IgD-negative memory B cell (primary cell): ENCODE measurements at regions not wholly inside any gene's neighbourhood (a gene's known extent, or its start where the extent isn't known, plus 50 kb on each side); places are given as distances from the start of the nearest gene placed in this dataset.

ENCODE experiments used
- H3K27ac Mint-ChIP-seq, 3 donors: one replicate each; pipeline ENCODE4 v1.8.0; 2020 to 2022; ENCODE audit warnings: mild to moderate bottlenecking in 3 of 3, mixed read lengths in 3 of 3, moderate library complexity in 1 of 3
- H3K27me3 Mint-ChIP-seq: one replicate; pipeline ENCODE4 v1.8.0; 2021; ENCODE audit warnings: mixed read lengths
- H3K36me3 Mint-ChIP-seq: one replicate; pipeline ENCODE4 v1.8.0; 2020; ENCODE audit warnings: mild to moderate bottlenecking, mixed read lengths
- H3K4me1 Mint-ChIP-seq, 3 donors: one replicate each; pipeline ENCODE4 v1.8.0; 2020 to 2022; ENCODE audit warnings: mixed read lengths in 3 of 3, mild to moderate bottlenecking in 1 of 3
- H3K4me3 Mint-ChIP-seq, 4 donors: one replicate each; pipeline ENCODE4 v1.8.0; 2020 to 2022; ENCODE audit warnings: mild to moderate bottlenecking in 4 of 4, mixed read lengths in 4 of 4, moderate library complexity in 3 of 4
- H3K9me3 Mint-ChIP-seq, 3 donors: one replicate each; pipeline ENCODE4 v1.8.0; 2020 to 2021; ENCODE audit warnings: mixed read lengths in 3 of 3, mild to moderate bottlenecking in 1 of 3

DNA sequence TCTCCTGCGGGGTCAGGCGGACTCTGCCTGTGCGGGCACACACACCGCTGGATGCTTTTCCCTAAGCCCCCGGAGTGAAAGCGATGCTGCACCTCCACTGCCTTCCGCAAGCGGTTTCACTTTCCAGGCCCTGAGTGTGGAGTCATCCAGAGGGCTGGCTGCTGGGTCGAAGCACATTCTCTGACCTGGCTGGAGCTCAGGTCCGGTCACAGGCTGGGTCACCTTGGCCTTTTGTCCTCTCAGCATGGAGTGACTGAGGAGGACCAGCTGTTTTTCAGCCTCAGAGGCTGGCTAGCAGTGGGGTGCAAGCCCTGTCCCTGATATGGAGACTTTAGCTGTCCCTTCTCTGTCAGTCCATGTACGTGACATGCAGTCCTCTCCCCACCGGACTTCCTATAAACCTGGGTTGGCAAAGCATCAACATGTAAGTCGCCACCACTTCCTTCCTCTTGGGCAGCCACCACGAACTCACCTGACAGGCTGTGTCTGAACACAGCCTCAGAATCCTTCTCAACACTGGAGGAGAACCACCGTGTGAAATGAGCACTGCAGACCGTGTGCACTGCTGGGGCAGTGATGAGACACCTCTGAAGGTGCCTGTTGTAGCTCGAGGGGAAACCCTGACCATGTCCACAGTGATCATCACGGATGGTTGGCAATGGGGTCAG lies 51.3 kb downstream of the GADD45G start:
- H3K9me3 Mint-ChIP-seq: no peaks in the 10 kb centered on the region
- H3K27ac Mint-ChIP-seq: no peak overlapping the region
- no peak overlapping the region for H3K4me3 Mint-ChIP-seq
- H3K4me1 Mint-ChIP-seq: peaks cover 14 to 18% (median 16%) of the 10 kb centered on the region in 3 donors
- H3K36me3 Mint-ChIP-seq: peaks cover 4% of the 10 kb centered on the region
- H3K27me3 Mint-ChIP-seq: peaks cover 21% of the 10 kb centered on the region

- peaks cover 4% of the 10 kb centered on the region for H3K36me3 Mint-ChIP-seq
- no peak overlapping the region for H3K27ac Mint-ChIP-seq
- no peak overlapping the region for H3K4me3 Mint-ChIP-seq
- H3K9me3 Mint-ChIP-seq: no peaks in the 10 kb centered on the region
- H3K4me1 Mint-ChIP-seq: peaks cover 13 to 17% (median 14%) of the 10 kb centered on the region in 3 donors
- H3K27me3 Mint-ChIP-seq: peaks cover 23% of the 10 kb centered on the region
Measured at GRCh38 chr9:89657295-89657694, 52.5 kb downstream of the GADD45G start.

GRCh38 chr9:89657765-89658164 lies 53.0 kb downstream of the GADD45G start:
- Mint-ChIP-seq H3K27me3 (peaks cover 23% of the 10 kb centered on the region), H3K4me3 (peak overlapping the region in 1 of 4 donors; percentile 63), H3K4me1 (peaks cover 13 to 17% (median 14%) of the 10 kb centered on the region in 3 donors), H3K27ac (no peak overlapping the region), H3K9me3 (no peaks in the 10 kb centered on the region), H3K36me3 (peaks cover 4% of the 10 kb centered on the region)

GRCh38 chr9:89658401-89658800 lies 53.6 kb downstream of the GADD45G start:
- H3K4me3 Mint-ChIP-seq: no peak overlapping the region
- H3K27me3 Mint-ChIP-seq: peaks cover 26% of the 10 kb centered on the region
- peaks cover 4% of the 10 kb centered on the region for H3K36me3 Mint-ChIP-seq
- no peaks in the 10 kb centered on the region for H3K9me3 Mint-ChIP-seq
- H3K27ac Mint-ChIP-seq: no peak overlapping the region
- H3K4me1 Mint-ChIP-seq: peaks cover 13 to 17% (median 14%) of the 10 kb centered on the region in 3 donors

DNA sequence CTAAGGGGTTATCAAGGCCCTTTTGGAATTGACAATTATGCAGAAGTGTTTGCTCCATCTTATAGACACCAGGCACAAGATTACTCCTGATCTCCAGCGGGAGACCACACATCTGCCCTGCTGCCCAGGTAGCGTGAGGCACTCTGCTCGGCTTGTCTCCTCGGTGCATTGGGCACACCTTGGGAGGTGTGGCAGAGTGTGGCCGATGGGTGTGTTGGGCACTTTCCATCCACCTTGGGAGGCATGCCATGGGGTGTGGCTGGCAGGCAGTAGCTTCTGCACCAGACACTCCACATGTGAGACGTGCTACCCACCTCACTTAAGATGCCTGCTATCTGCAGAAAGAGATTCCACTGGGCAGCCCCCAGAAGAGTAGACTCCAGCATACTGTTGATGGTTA lies 54.1 kb downstream of the GADD45G start:
- Mint-ChIP-seq H3K4me3 (no peak overlapping the region), H3K36me3 (peaks cover 4% of the 10 kb centered on the region), H3K27ac (no peak overlapping the region), H3K4me1 (peaks cover 13 to 17% (median 14%) of the 10 kb centered on the region in 3 donors), H3K9me3 (no peaks in the 10 kb centered on the region), H3K27me3 (peaks cover 28% of the 10 kb centered on the region)

GRCh38 chr9:89659473-89659872 lies 54.7 kb downstream of the GADD45G start:
- Mint-ChIP-seq H3K9me3 (no peaks in the 10 kb centered on the region), H3K27ac (no peak overlapping the region), H3K36me3 (peaks cover 4% of the 10 kb centered on the region), H3K4me1 (peaks cover 13 to 17% (median 14%) of the 10 kb centered on the region in 3 donors), H3K27me3 (peaks cover 29% of the 10 kb centered on the region), H3K4me3 (no peak overlapping the region)

- Mint-ChIP-seq H3K9me3 (no peaks in the 10 kb centered on the region), H3K27ac (no peak overlapping the region), H3K36me3 (no peaks in the 10 kb centered on the region), H3K27me3 (peaks cover 29% of the 10 kb centered on the region), H3K4me3 (no peak overlapping the region), H3K4me1 (peaks cover 13 to 17% (median 14%) of the 10 kb centered on the region in 3 donors)
Measured at GRCh38 chr9:89659891-89660685, 55.3 kb downstream of the GADD45G start.

- no peaks in the 10 kb centered on the region for H3K36me3 Mint-ChIP-seq
Measured at GRCh38 chr9:89661391-89661949, 56.7 kb downstream of the GADD45G start.

GRCh38 chr9:89661956-89662717 lies 57.3 kb downstream of the GADD45G start:
- Mint-ChIP-seq H3K27me3 (peaks cover 22% of the 10 kb centered on the region), H3K27ac (no peak overlapping the region), H3K36me3 (no peaks in the 10 kb centered on the region), H3K4me3 (no peak overlapping the region), H3K4me1 (peaks cover 4 to 6% (median 6%) of the 10 kb centered on the region in 3 donors), H3K9me3 (no peaks in the 10 kb centered on the region)

More at GRCh38 chr9:89661391-89661949, 56.7 kb downstream of the GADD45G start:
- Mint-ChIP-seq H3K27me3 (peaks cover 26% of the 10 kb centered on the region), H3K4me1 (peaks cover 10 to 12% (median 10%) of the 10 kb centered on the region in 3 donors), H3K9me3 (no peaks in the 10 kb centered on the region), H3K27ac (no peak overlapping the region), H3K4me3 (no peak overlapping the region)

DNA sequence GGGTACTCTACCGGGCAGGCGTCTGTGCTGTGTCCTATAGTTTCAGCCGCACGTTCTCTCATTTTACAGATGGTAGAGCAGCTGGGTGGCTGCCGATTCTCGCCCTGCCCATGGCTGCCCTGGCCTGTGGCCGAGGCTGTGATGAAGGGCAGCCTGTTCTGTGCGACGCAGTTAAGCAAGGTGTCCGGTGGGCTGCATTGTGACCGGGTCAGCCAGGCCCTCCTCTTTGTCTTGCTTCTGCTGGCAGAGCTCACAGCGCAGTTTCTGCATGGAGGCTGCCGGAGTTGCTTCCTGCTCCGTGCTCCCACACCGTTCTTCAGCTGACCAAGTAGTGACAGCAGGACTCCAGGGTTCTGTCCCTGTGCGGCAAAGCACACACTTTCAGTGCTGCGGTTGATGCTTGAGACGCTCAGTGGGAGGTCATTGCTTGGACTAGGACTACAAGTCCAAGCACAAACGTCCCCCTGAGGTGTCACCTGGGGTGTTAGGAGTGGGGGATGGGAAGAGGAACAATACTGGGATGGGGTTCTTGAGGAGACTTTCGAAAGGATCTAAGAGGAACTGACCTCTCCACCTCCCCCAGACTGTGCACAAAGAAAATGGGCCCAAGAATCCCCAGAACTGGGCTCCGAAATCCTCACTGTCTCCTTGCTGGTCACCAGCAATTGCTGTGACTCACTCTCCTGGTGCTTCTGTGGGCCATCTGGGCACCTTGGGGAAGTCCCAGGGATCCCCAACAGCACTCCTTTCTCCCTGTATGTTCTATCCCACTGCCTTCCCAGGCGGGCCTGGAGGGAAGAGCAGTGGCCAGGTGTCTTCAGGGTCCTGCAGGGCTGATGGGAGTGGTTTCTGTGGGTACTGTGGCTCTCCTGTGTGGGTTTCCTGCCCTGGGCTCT lies 58.2 kb downstream of the GADD45G start:
- Mint-ChIP-seq H3K4me3 (no peak overlapping the region), H3K36me3 (no peaks in the 10 kb centered on the region), H3K4me1 (peaks cover 0 to 2% (median 2%) of the 10 kb centered on the region in 3 donors), H3K9me3 (no peaks in the 10 kb centered on the region), H3K27me3 (peaks cover 22% of the 10 kb centered on the region), H3K27ac (no peak overlapping the region)

- Mint-ChIP-seq H3K27ac (peak overlapping the region in 1 of 3 donors; percentile 33), H3K27me3 (peaks cover 22% of the 10 kb centered on the region), H3K36me3 (no peaks in the 10 kb centered on the region), H3K9me3 (no peaks in the 10 kb centered on the region), H3K4me1 (peaks cover 0 to 2% (median 2%) of the 10 kb centered on the region in 3 donors), H3K4me3 (no peak overlapping the region)
Measured at GRCh38 chr9:89663614-89663970, 58.8 kb downstream of the GADD45G start.

- Mint-ChIP-seq H3K27ac (peak overlapping the region in 1 of 3 donors; percentile 33), H3K4me1 (peaks cover 0 to 2% (median 2%) of the 10 kb centered on the region in 3 donors), H3K36me3 (no peaks in the 10 kb centered on the region), H3K4me3 (no peak overlapping the region), H3K9me3 (no peaks in the 10 kb centered on the region), H3K27me3 (peaks cover 22% of the 10 kb centered on the region)
Measured at GRCh38 chr9:89664010-89664409, 59.2 kb downstream of the GADD45G start.

- peaks cover 19% of the 10 kb centered on the region for H3K27me3 Mint-ChIP-seq
- peaks cover 0 to 2% (median 2%) of the 10 kb centered on the region in 3 donors for H3K4me1 Mint-ChIP-seq
- no peak overlapping the region for H3K27ac Mint-ChIP-seq
- H3K36me3 Mint-ChIP-seq: no peaks in the 10 kb centered on the region
- H3K9me3 Mint-ChIP-seq: no peaks in the 10 kb centered on the region
- no peak overlapping the region for H3K4me3 Mint-ChIP-seq
Measured at GRCh38 chr9:89664896-89665329, 60.1 kb downstream of the GADD45G start.

DNA sequence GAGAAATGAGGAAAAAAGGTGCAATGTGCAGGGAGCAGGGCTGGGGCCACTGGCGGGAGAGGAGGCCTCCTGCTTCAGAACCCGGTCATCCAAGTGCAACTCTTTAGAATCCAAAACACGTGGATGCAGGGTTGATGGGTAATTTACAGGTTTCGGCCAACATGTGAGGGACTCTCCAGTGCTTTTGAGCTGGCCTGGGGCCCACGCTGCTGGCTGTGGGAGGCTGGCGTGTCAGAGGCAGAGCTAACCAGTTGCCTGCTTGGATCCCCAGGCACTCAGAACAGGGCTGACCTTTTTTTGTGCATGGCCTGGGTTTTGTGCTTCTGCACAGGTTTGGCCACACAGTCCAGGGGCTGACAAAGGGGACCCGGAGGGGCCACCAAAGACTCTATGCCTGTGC lies 61.6 kb downstream of the GADD45G start:
- Mint-ChIP-seq H3K36me3 (no peaks in the 10 kb centered on the region), H3K9me3 (peaks cover 0 to 1% (median 0%) of the 10 kb centered on the region in 3 donors), H3K4me1 (no peaks in the 10 kb centered on the region), H3K27me3 (peaks cover 16% of the 10 kb centered on the region), H3K27ac (no peak overlapping the region), H3K4me3 (no peak overlapping the region)
